ENCODE measurements at regions not wholly inside any gene's neighbourhood (a gene's known extent, or its start where the extent isn't known, plus 50 kb on each side); places are given as distances from the start of the nearest gene placed in this dataset.
A peak's percentile ranks its signal among the peaks of the same experiment; 100 is the strongest.
"Not testable (repeated sequence)": the region's sequence is repeated elsewhere in the genome, so short reads cannot be mapped to it uniquely, and the experiment has no call there.

DNA sequence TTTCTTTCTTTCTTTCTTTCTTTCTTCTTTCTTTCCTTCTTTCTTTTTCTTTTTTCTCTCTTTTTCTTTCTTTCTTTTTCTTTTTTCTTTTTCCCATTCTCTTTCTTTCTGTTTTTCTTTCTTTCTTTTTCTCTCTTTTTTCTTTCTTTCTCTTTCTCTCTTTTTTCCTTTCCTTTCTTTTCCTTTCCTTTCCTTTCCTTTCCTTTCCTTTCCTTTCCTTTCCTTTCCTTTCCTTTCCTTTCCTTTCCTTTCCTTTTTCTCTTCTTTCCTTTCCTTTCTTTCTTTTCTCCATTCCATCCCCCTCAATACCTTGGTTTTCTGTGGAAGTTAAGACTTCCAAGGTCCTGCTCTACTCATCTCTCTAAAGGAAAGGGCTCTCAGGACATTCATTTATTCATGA is 102.8 kb upstream of the CLNK start:
- Histone ChIP-seq H3K4me3 (ENCODE audit: severe bottlenecking) (no peak overlapping the region), H3K27me3 (ENCODE audit: insufficient read depth, poor library complexity, severe bottlenecking) (no peaks in the 10 kb centered on the region), H3K9me3 (ENCODE audit: severe bottlenecking) (no peaks in the 10 kb centered on the region), H3K4me1 (ENCODE audit: insufficient read depth, poor library complexity, severe bottlenecking) (no peaks in the 10 kb centered on the region), H3K36me3 (ENCODE audit: low read depth) (no peaks in the 10 kb centered on the region), H3K27ac (ENCODE audit: poor library complexity, severe bottlenecking) (no peak overlapping the region)
- ATAC-seq (ENCODE audit: low read depth) (no peak), DNase-seq (ENCODE audit: low spot score) (no peak)
- TF ChIP-seq, protein P1, sequence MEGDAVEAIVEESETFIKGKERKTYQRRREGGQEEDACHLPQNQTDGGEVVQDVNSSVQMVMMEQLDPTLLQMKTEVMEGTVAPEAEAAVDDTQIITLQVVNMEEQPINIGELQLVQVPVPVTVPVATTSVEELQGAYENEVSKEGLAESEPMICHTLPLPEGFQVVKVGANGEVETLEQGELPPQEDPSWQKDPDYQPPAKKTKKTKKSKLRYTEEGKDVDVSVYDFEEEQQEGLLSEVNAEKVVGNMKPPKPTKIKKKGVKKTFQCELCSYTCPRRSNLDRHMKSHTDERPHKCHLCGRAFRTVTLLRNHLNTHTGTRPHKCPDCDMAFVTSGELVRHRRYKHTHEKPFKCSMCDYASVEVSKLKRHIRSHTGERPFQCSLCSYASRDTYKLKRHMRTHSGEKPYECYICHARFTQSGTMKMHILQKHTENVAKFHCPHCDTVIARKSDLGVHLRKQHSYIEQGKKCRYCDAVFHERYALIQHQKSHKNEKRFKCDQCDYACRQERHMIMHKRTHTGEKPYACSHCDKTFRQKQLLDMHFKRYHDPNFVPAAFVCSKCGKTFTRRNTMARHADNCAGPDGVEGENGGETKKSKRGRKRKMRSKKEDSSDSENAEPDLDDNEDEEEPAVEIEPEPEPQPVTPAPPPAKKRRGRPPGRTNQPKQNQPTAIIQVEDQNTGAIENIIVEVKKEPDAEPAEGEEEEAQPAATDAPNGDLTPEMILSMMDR (IDR thresholded peaks at IDR 0.05; ENCODE audit: poor library complexity, severe bottlenecking), result no peak

DNA sequence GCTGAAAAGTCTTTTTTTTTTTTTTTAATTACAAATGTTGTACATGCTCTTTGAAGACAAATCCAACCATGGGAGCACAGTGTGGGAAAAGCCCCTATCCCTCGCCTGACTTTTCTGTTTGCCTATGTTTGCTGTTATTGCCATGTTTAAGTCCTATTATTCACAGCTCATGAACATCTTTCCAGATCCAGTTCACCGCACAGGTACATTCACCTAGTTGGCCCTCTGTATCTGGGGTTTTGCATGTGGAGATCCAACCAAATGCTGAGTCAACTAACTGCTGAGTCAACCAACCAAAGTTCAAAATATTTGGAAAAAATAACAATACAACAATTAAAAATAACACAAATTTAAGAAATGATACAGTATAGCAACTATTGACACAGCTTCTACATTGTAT is 100.1 kb upstream of the CLNK start:
- Histone ChIP-seq H3K4me1 (ENCODE audit: insufficient read depth, poor library complexity, severe bottlenecking) (no peaks in the 10 kb centered on the region), H3K36me3 (ENCODE audit: low read depth) (no peaks in the 10 kb centered on the region), H3K27ac (ENCODE audit: poor library complexity, severe bottlenecking) (no peak overlapping the region), H3K9me3 (ENCODE audit: severe bottlenecking) (no peaks in the 10 kb centered on the region), H3K4me3 (ENCODE audit: severe bottlenecking) (no peak overlapping the region), H3K27me3 (ENCODE audit: insufficient read depth, poor library complexity, severe bottlenecking) (no peaks in the 10 kb centered on the region)
- no peak for DNase-seq (ENCODE audit: low spot score)
- TF ChIP-seq, protein P1 (IDR thresholded peaks at IDR 0.05; ENCODE audit: poor library complexity, severe bottlenecking), result no peak
- ATAC-seq (ENCODE audit: low read depth), result no peak

DNA sequence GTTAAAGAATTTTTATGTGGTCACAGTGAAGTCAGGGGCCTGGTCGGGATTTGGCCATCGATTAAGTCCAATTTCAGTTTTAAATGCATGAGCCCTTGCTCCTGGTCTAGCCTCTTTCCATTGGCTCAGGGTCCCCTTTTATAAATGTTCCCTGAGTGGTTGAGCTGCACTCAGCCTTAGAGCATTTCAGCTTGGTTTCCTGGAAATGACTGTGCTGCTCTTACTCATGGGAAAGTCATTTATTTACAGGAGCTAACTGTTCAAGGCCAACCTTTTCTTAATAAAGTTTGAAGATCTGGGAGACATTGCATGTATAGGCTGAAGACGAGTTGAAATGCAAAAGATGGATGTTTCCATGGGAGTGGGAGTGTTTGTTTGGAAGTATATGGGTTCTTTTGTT is 98.8 kb upstream of the CLNK start:
- DNase-seq (ENCODE audit: low spot score) (no peak), ATAC-seq (ENCODE audit: low read depth) (peak; percentile 57; the same call in 1 of the 3 replicates)
- Histone ChIP-seq H3K27me3 (ENCODE audit: insufficient read depth, poor library complexity, severe bottlenecking) (no peaks in the 10 kb centered on the region), H3K4me1 (ENCODE audit: insufficient read depth, poor library complexity, severe bottlenecking) (no peaks in the 10 kb centered on the region), H3K4me3 (ENCODE audit: severe bottlenecking) (no peak overlapping the region), H3K27ac (ENCODE audit: poor library complexity, severe bottlenecking) (no peak overlapping the region), H3K36me3 (ENCODE audit: low read depth) (no peaks in the 10 kb centered on the region), H3K9me3 (ENCODE audit: severe bottlenecking) (no peaks in the 10 kb centered on the region)
- TF ChIP-seq, protein P1 (IDR thresholded peaks at IDR 0.05; ENCODE audit: poor library complexity, severe bottlenecking), result no peak

DNA sequence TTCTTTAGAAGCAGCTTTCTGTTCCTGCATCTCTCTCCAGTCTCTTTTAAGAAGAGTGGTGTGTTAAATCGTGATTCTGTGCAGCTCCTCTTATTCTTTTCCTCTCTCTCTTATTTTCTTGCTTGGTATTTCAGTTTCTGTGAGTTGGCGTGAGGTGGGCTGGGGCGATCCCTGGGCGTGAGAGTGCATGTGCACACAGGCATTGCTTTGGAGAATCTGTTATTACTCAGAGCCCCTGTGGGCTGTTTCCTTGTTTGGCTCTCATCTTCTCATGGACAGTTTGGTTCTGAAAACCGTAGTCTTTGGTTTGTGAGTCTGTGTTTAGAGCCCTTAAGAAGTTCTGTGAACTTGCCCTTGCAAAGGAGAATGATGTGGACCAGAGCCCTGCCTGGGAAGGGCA is 97.2 kb upstream of the CLNK start:
- ATAC-seq (ENCODE audit: low read depth), result no peak
- H3K4me3 ChIP-seq (ENCODE audit: severe bottlenecking), result no peak overlapping the region

DNA sequence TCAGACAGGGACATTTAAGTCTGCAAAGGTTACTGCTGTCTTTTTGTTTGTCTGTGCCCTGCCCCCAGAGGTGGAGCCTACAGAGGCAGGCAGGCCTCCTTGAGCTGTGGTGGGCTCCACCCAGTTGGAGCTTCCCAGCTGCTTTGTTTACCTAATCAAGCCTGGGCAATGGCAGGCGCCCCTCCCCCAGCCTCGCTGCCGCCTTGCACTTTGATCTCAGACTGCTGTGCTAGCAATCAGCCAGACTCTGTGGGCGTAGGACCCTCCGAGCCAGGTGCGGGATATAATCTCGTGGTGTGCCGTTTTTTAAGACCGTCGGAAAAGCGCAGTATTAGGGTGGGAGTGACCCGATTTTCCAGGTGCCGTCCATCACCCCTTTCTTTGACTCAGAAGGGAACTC is 96.2 kb upstream of the CLNK start:
- H3K4me1 ChIP-seq (ENCODE audit: insufficient read depth, poor library complexity, severe bottlenecking); H3K36me3 ChIP-seq (ENCODE audit: low read depth); H3K9me3 ChIP-seq (ENCODE audit: severe bottlenecking); H3K4me3 ChIP-seq (ENCODE audit: severe bottlenecking); ATAC-seq (ENCODE audit: low read depth); H3K27ac ChIP-seq (ENCODE audit: poor library complexity, severe bottlenecking); H3K27me3 ChIP-seq (ENCODE audit: insufficient read depth, poor library complexity, severe bottlenecking); DNase-seq (ENCODE audit: low spot score): not testable (repeated sequence)

More for the DNA sequence above, 97.2 kb upstream of the CLNK start:
- H3K9me3 ChIP-seq (ENCODE audit: severe bottlenecking), result no peaks in the 10 kb centered on the region
- DNase-seq (ENCODE audit: low spot score), result no peak
- no peaks in the 10 kb centered on the region for H3K36me3 ChIP-seq (ENCODE audit: low read depth)
- no peaks in the 10 kb centered on the region for H3K4me1 ChIP-seq (ENCODE audit: insufficient read depth, poor library complexity, severe bottlenecking)
- TF ChIP-seq, protein P1 (IDR thresholded peaks at IDR 0.05; ENCODE audit: poor library complexity, severe bottlenecking), result no peak
- no peak overlapping the region for H3K27ac ChIP-seq (ENCODE audit: poor library complexity, severe bottlenecking)
- H3K27me3 ChIP-seq (ENCODE audit: insufficient read depth, poor library complexity, severe bottlenecking), result no peaks in the 10 kb centered on the region

DNA sequence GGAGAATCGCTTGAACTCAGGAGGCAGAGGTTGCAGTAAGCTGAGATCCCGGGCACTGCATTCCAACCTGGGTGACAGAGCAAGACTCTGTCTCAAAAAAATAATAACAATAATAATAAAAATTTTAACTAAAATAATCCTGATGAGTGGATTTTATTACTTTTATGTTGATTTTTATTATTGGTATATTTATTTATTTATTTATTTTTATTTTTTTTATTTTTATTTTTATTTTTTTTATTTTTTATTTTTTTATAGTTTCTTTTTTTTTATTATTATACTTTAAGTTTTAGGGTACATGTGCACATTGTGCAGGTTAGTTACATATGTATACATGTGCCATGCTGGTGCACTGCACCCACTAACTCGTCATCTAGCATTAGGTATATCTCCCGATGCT is 90.6 kb upstream of the CLNK start:
- not testable (repeated sequence) for H3K27me3 ChIP-seq (ENCODE audit: insufficient read depth, poor library complexity, severe bottlenecking); DNase-seq (ENCODE audit: low spot score); H3K9me3 ChIP-seq (ENCODE audit: severe bottlenecking); H3K4me1 ChIP-seq (ENCODE audit: insufficient read depth, poor library complexity, severe bottlenecking); H3K27ac ChIP-seq (ENCODE audit: poor library complexity, severe bottlenecking); H3K36me3 ChIP-seq (ENCODE audit: low read depth); H3K4me3 ChIP-seq (ENCODE audit: severe bottlenecking); ATAC-seq (ENCODE audit: low read depth)

Measured in RWPE2 (cell line).